H9 (cell line): ENCODE measurements at regions not wholly inside any gene's neighbourhood (a gene's known extent, or its start where the extent isn't known, plus 50 kb on each side); places are given as distances from the start of the nearest gene placed in this dataset.

ENCODE experiments used
- DNase-seq: peaks from one replicate; pipeline ENCODE4 v3.0.0-alpha.2; 2017
- H2AFZ ChIP-seq: one replicate; pipeline ENCODE4 v1.6.1; 2013; ENCODE audit warnings: mild to moderate bottlenecking, low read length, control low read depth, moderate library complexity
- H2AK5ac ChIP-seq: 2 replicates; pipeline ENCODE4 v1.6.1; 2013; ENCODE audit warnings: low read length, control low read depth, mixed read lengths; ENCODE audit not compliant: insufficient read length
- H2BK120ac ChIP-seq: one replicate; pipeline ENCODE4 v1.6.1; 2013; ENCODE audit warnings: low read depth, mild to moderate bottlenecking, low read length, control low read depth, inconsistent platforms; ENCODE audit not compliant: poor library complexity, severe bottlenecking
- H2BK12ac ChIP-seq: 2 replicates; pipeline ENCODE4 v1.6.1; 2013; ENCODE audit warnings: low read length, control low read depth, mixed read lengths, low read depth; ENCODE audit not compliant: insufficient read length
- H2BK15ac ChIP-seq: 2 replicates; pipeline ENCODE4 v1.6.1; 2013; ENCODE audit warnings: low read depth, low read length, control low read depth
- H2BK20ac ChIP-seq: one replicate; pipeline ENCODE4 v1.6.1; 2013; ENCODE audit warnings: low read depth, mild to moderate bottlenecking, low read length, control low read depth, inconsistent platforms; ENCODE audit not compliant: poor library complexity, severe bottlenecking
- H2BK5ac ChIP-seq: 2 replicates; pipeline ENCODE4 v1.6.1; 2013; ENCODE audit warnings: low read length, control low read depth, mixed read lengths; ENCODE audit not compliant: insufficient read length
- H3K14ac ChIP-seq: 2 replicates; pipeline ENCODE4 v1.6.1; 2013; ENCODE audit warnings: low read length, control low read depth; ENCODE audit not compliant: insufficient read depth
- H3K18ac ChIP-seq: 2 replicates; pipeline ENCODE4 v1.6.1; 2013; ENCODE audit warnings: low read depth, mild to moderate bottlenecking, mixed read lengths, low read length, control low read depth; ENCODE audit not compliant: insufficient read length
- H3K23ac ChIP-seq: 2 replicates; pipeline ENCODE4 v1.6.1; 2013; ENCODE audit warnings: low read length, control low read depth, mixed read lengths, low read depth; ENCODE audit not compliant: insufficient read length
- H3K23me2 ChIP-seq: 2 replicates; pipeline ENCODE4 v1.6.1; 2013; ENCODE audit warnings: low read depth, mild to moderate bottlenecking, mixed read lengths, low read length, control low read depth; ENCODE audit not compliant: insufficient read length, poor library complexity, severe bottlenecking
- H3K27ac ChIP-seq: 2 replicates; pipeline ENCODE4 v1.5.1; 2013; ENCODE audit warnings: low read length, control low read depth, mixed read lengths, low read depth; ENCODE audit not compliant: insufficient read length
- H3K27me3 ChIP-seq: 2 replicates; pipeline ENCODE4 v1.6.1; 2013; ENCODE audit warnings: low read length, control low read depth, inconsistent platforms; ENCODE audit not compliant: insufficient read depth
- H3K4ac ChIP-seq: 2 replicates; pipeline ENCODE4 v1.6.1; 2013; ENCODE audit warnings: low read depth, mild to moderate bottlenecking, control low read depth, inconsistent platforms, low read length, moderate library complexity
- H3K4me1 ChIP-seq: 2 replicates; pipeline ENCODE4 v1.6.1; 2013; ENCODE audit warnings: low read length, control low read depth, inconsistent platforms; ENCODE audit not compliant: insufficient read depth
- H3K4me2 ChIP-seq: 2 replicates; pipeline ENCODE4 v1.6.1; 2013; ENCODE audit warnings: low read length, control low read depth, mixed read lengths; ENCODE audit not compliant: insufficient read length, insufficient read depth
- H3K56ac ChIP-seq: 2 replicates; pipeline ENCODE4 v1.6.1; 2013; ENCODE audit warnings: low read depth, mild to moderate bottlenecking, mixed read lengths, low read length, control low read depth; ENCODE audit not compliant: insufficient read length
- H3K79me1 ChIP-seq: 2 replicates; pipeline ENCODE4 v1.6.1; 2013; ENCODE audit warnings: low read depth, mild to moderate bottlenecking, moderate library complexity, low read length, control low read depth, inconsistent platforms; ENCODE audit not compliant: insufficient read depth, poor library complexity, severe bottlenecking
- H3K79me2 ChIP-seq: 2 replicates; pipeline ENCODE4 v1.6.1; 2013; ENCODE audit warnings: low read length, control low read depth, inconsistent platforms; ENCODE audit not compliant: insufficient read depth
- H3K9ac ChIP-seq: 2 replicates; pipeline ENCODE4 v1.6.1; 2013; ENCODE audit warnings: low read length, control low read depth, mixed read lengths; ENCODE audit not compliant: insufficient read length; ENCODE audit errors: extremely low read depth
- H3K9me3 ChIP-seq: one replicate; pipeline ENCODE4 v1.6.1; 2013; ENCODE audit warnings: low read depth, low read length, inconsistent platforms; ENCODE audit not compliant: control insufficient read depth
- H3T11ph ChIP-seq: one replicate; pipeline ENCODE4 v1.6.1; 2013; ENCODE audit warnings: mild to moderate bottlenecking, low read length, control low read depth, inconsistent platforms
- H4K20me1 ChIP-seq: one replicate; pipeline ENCODE4 v1.6.1; 2013; ENCODE audit not compliant: control insufficient read depth, insufficient read length, insufficient read depth
- H4K5ac ChIP-seq: 2 replicates; pipeline ENCODE4 v1.6.1; 2013; ENCODE audit warnings: low read depth, mild to moderate bottlenecking, mixed read lengths, low read length, control low read depth; ENCODE audit not compliant: insufficient read length
- H4K8ac ChIP-seq: replicated peaks from 2 replicates; pipeline ENCODE4 v1.6.1; 2013; ENCODE audit warnings: low read length, control low read depth, mixed read lengths, low read depth; ENCODE audit not compliant: insufficient read length
- H4K91ac ChIP-seq: 2 replicates; pipeline ENCODE4 v1.6.1; 2013; ENCODE audit warnings: low read depth, mild to moderate bottlenecking, moderate library complexity, mixed read lengths, low read length, control low read depth; ENCODE audit not compliant: insufficient read length
- H3K27ac Mint-ChIP-seq, 3 experiments: 2 replicates in 2 of 3; 3 replicates in 1 of 3; pipeline ENCODE4 v1.8.0; 2020 to 2021; ENCODE audit warnings: mixed read lengths in 3 of 3, mild to moderate bottlenecking in 1 of 3, moderate library complexity in 1 of 3
- H3K27me3 Mint-ChIP-seq: 2 replicates; pipeline ENCODE4 v1.8.0; 2021; ENCODE audit warnings: low read depth, mild to moderate bottlenecking, moderate library complexity, mixed read lengths
- H3K36me3 Mint-ChIP-seq, 3 experiments: 2 replicates in 2 of 3; 3 replicates in 1 of 3; pipeline ENCODE4 v1.8.0; 2020 to 2021; ENCODE audit warnings: low read depth in 3 of 3, mixed read lengths in 3 of 3; ENCODE audit not compliant: insufficient read depth in 1 of 3
- H3K4me1 Mint-ChIP-seq, 2 experiments: 2 replicates each; pipeline ENCODE4 v1.8.0; 2020; ENCODE audit warnings: mixed read lengths in 2 of 2
- H3K4me3 Mint-ChIP-seq, 2 experiments: 2 replicates in 1 of 2; 3 replicates in 1 of 2; pipeline ENCODE4 v1.8.0; 2020 to 2021; ENCODE audit warnings: mild to moderate bottlenecking in 2 of 2, mixed read lengths in 2 of 2, moderate library complexity in 1 of 2
- H3K9me3 Mint-ChIP-seq, 2 experiments: 2 replicates in 1 of 2; 3 replicates in 1 of 2; pipeline ENCODE4 v1.8.0; 2020; ENCODE audit warnings: mild to moderate bottlenecking in 2 of 2, mixed read lengths in 2 of 2, moderate library complexity in 1 of 2
- WGBS: extraction: QIAGEN DNeasy Blood & Tissue Kit; methylation state at CpG from one replicate; pipeline ENCODE4 v1.1.7; 2013; ENCODE audit warnings: missing lambda C conversion rate, low lambda C conversion rate, mixed read lengths; ENCODE audit not compliant: insufficient read length; ENCODE audit errors: extremely low coverage; 5-methylcytosine and 5-hydroxymethylcytosine counted together
- TF ChIP-seq, protein P1 (sequence below): fragments of 200-600 bp; sonication (generic); conservative IDR thresholded peaks from 3 replicates; pipeline ENCODE4 v1.8.0; 2021; ENCODE audit warnings: antibody characterized with exemption, mild to moderate bottlenecking

GRCh38 chr5:114700823-114701222, 339.0 kb downstream of the KCNN2 start:
- no peak for DNase-seq
- no peaks in the 10 kb centered on the region for H3K79me1 ChIP-seq
- no peak overlapping the region for H2AFZ ChIP-seq
- H3K56ac ChIP-seq, result no peak overlapping the region
- Mint-ChIP-seq H3K9me3 (peaks cover 7 to 14% of the 10 kb centered on the region in 2 experiments; a peak in 4 of 5 replicates), H3K36me3 (peaks cover 2 to 6% (median 5%) of the 10 kb centered on the region in 3 experiments; a peak in 5 of 7 replicates), H3K4me3 (no peak overlapping the region), H3K27ac (no peak overlapping the region), H3K27me3 (no peaks in the 10 kb centered on the region), H3K4me1 (peaks cover 3 to 6% of the 10 kb centered on the region in 2 experiments; a peak in 2 of 4 replicates)
- H4K5ac ChIP-seq, result no peak overlapping the region
- H3K23ac ChIP-seq, result no peak overlapping the region
- H4K20me1 ChIP-seq, result no peaks in the 10 kb centered on the region
- no peaks in the 10 kb centered on the region for H3K9me3 ChIP-seq
- H2BK15ac ChIP-seq, result no peak overlapping the region
- H2AK5ac ChIP-seq, result no peak overlapping the region
- no peak overlapping the region for H3K9ac ChIP-seq
- H3K23me2 ChIP-seq, result no peaks in the 10 kb centered on the region
- H2BK12ac ChIP-seq, result no peak overlapping the region
- H3K4me1 ChIP-seq, result no peaks in the 10 kb centered on the region; the same call in 1 of the 2 replicates
- H3K4me2 ChIP-seq, result no peak overlapping the region
- H2BK20ac ChIP-seq, result no peak overlapping the region
- TF ChIP-seq, protein P1, sequence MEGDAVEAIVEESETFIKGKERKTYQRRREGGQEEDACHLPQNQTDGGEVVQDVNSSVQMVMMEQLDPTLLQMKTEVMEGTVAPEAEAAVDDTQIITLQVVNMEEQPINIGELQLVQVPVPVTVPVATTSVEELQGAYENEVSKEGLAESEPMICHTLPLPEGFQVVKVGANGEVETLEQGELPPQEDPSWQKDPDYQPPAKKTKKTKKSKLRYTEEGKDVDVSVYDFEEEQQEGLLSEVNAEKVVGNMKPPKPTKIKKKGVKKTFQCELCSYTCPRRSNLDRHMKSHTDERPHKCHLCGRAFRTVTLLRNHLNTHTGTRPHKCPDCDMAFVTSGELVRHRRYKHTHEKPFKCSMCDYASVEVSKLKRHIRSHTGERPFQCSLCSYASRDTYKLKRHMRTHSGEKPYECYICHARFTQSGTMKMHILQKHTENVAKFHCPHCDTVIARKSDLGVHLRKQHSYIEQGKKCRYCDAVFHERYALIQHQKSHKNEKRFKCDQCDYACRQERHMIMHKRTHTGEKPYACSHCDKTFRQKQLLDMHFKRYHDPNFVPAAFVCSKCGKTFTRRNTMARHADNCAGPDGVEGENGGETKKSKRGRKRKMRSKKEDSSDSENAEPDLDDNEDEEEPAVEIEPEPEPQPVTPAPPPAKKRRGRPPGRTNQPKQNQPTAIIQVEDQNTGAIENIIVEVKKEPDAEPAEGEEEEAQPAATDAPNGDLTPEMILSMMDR, result no peak
- H4K8ac ChIP-seq, result no peak overlapping the region
- no peak overlapping the region for H2BK5ac ChIP-seq
- no peak overlapping the region for H2BK120ac ChIP-seq
- H3T11ph ChIP-seq, result no peak overlapping the region
- H3K18ac ChIP-seq, result no peak overlapping the region
- H4K91ac ChIP-seq, result no peak overlapping the region
- H3K79me2 ChIP-seq, result no peaks in the 10 kb centered on the region
- H3K4ac ChIP-seq, result no peak overlapping the region
- no CpG with 5 or more reads among the region's 3 CpGs for WGBS
- H3K27ac ChIP-seq, result no peak overlapping the region
- H3K27me3 ChIP-seq, result no peaks in the 10 kb centered on the region
- no peak overlapping the region for H3K14ac ChIP-seq
